ENCODE measurements at regions not wholly inside any gene's neighbourhood (a gene's known extent, or its start where the extent isn't known, plus 50 kb on each side); places are given as distances from the start of the nearest gene placed in this dataset.

DNA sequence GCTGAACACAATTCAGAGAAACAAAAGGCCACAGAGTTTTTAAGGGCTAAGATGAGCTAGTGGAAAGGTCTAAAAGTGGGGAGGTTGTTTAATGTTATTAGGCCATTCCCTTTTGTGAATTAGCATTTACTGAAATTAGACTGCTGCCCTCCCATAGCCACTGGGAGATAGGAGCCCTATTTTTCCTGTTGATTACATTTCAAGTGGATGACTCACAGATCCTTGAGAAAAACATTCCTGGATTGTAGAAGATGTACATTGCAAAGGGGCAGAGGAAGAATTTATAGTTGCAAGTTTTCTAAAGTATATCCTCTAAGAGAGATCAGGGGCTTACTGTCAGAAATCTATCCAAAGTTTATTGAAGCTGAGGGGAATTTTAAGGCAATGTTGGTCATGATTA, 367.1 kb upstream of the IZUMO3 start:
- Histone ChIP-seq H3K9ac (ENCODE audit: low read length) (no peak overlapping the region), H3K4me3 (ENCODE audit: low read length) (no peak overlapping the region), H3K4me2 (ENCODE audit: low read length) (no peak overlapping the region), H3K4me1 (ENCODE audit: low read length) (no peaks in the 10 kb centered on the region), H3K27ac (ENCODE audit: low read length) (no peak overlapping the region), H3K79me2 (ENCODE audit: low read length) (no peaks in the 10 kb centered on the region), H3K27me3 (ENCODE audit: low read depth, low read length) (no peaks in the 10 kb centered on the region), H4K20me1 (ENCODE audit: insufficient read depth, low read length) (no peaks in the 10 kb centered on the region), H2AFZ (ENCODE audit: low read depth, low read length) (no peak overlapping the region), H3K9me3 (ENCODE audit: insufficient read depth, low read length) (no peaks in the 10 kb centered on the region), H3K36me3 (replicated peaks; ENCODE audit: low read depth, low read length) (no peaks in the 10 kb centered on the region)
- TF ChIP-seq EZH2phosphoT487 (IDR thresholded peaks at IDR 0.05; ENCODE audit: low read depth) (no peak), CTCF (IDR thresholded peaks at IDR 0.05; ENCODE audit: low read depth, low read length) (no peak)

GRCh38 chr9:24901319-24901718, 355.6 kb upstream of the IZUMO3 start:
- no peaks in the 10 kb centered on the region for H3K79me2 ChIP-seq (ENCODE audit: low read length)
- no peak overlapping the region for H3K9ac ChIP-seq (ENCODE audit: low read length)
- H3K36me3 ChIP-seq (replicated peaks; ENCODE audit: low read depth, low read length): no peaks in the 10 kb centered on the region
- H4K20me1 ChIP-seq (ENCODE audit: insufficient read depth, low read length): no peaks in the 10 kb centered on the region
- TF ChIP-seq CTCF (IDR thresholded peaks at IDR 0.05; ENCODE audit: low read depth, low read length) (no peak), EZH2phosphoT487 (IDR thresholded peaks at IDR 0.05; ENCODE audit: low read depth) (no peak)
- H2AFZ ChIP-seq (ENCODE audit: low read depth, low read length): no peak overlapping the region
- no peaks in the 10 kb centered on the region for H3K4me1 ChIP-seq (ENCODE audit: low read length)
- no peak overlapping the region for H3K4me3 ChIP-seq (ENCODE audit: low read length)
- H3K27ac ChIP-seq (ENCODE audit: low read length): no peak overlapping the region
- no peak overlapping the region for H3K4me2 ChIP-seq (ENCODE audit: low read length)
- H3K9me3 ChIP-seq (ENCODE audit: insufficient read depth, low read length): no peaks in the 10 kb centered on the region
- no peaks in the 10 kb centered on the region for H3K27me3 ChIP-seq (ENCODE audit: low read depth, low read length)

DNA sequence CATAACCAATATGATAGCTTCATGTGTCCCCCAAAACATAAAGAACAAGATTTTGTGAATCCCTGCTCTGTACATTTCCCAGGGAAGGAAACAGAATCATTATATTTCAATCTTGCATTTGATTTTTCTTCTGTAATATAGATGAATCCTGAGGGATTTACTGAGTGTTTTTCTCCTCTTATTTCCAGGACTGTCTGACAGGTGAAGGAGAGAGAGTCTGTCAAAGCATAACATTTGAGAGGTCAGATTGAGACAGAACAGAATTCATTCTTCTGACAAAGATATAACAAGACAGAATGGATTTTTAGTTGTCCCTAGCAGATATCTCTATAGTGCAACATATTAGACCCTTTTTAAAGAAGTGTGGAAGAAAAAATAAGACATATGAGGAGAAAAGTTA, 354.5 kb upstream of the IZUMO3 start:
- Histone ChIP-seq H3K4me3 (ENCODE audit: low read length) (no peak overlapping the region), H3K4me1 (ENCODE audit: low read length) (no peaks in the 10 kb centered on the region), H3K4me2 (ENCODE audit: low read length) (no peak overlapping the region), H3K9me3 (ENCODE audit: insufficient read depth, low read length) (no peaks in the 10 kb centered on the region), H4K20me1 (ENCODE audit: insufficient read depth, low read length) (no peaks in the 10 kb centered on the region), H3K27me3 (ENCODE audit: low read depth, low read length) (no peaks in the 10 kb centered on the region), H3K79me2 (ENCODE audit: low read length) (no peaks in the 10 kb centered on the region), H3K36me3 (replicated peaks; ENCODE audit: low read depth, low read length) (no peaks in the 10 kb centered on the region), H2AFZ (ENCODE audit: low read depth, low read length) (no peak overlapping the region), H3K27ac (ENCODE audit: low read length) (no peak overlapping the region), H3K9ac (ENCODE audit: low read length) (no peak overlapping the region)
- TF ChIP-seq EZH2phosphoT487 (IDR thresholded peaks at IDR 0.05; ENCODE audit: low read depth) (no peak), CTCF (IDR thresholded peaks at IDR 0.05; ENCODE audit: low read depth, low read length) (no peak)

DNA sequence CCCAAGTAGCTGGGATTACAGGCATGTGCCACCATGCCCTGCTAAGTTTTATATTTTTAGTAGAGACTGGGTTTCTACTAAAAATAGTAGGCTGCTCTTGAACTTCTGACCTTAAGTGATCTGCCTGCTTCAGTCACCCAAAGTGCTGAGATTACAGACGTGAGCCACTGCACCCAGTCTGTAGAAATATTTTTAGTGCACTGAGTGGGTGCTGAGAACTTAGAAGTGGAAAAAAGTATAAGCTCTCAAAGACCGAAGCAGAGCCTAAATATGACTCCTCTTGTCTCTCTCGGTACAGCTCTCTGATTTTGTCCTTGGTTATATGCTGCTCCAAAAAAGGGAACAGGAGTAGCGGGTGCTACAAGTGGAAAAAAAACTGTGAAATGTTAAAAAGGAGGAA, 353.8 kb upstream of the IZUMO3 start:
- H3K4me1 ChIP-seq (ENCODE audit: low read length): no peaks in the 10 kb centered on the region
- no peaks in the 10 kb centered on the region for H4K20me1 ChIP-seq (ENCODE audit: insufficient read depth, low read length)
- no peaks in the 10 kb centered on the region for H3K9me3 ChIP-seq (ENCODE audit: insufficient read depth, low read length)
- H3K27ac ChIP-seq (ENCODE audit: low read length): no peak overlapping the region
- TF ChIP-seq EZH2phosphoT487 (IDR thresholded peaks at IDR 0.05; ENCODE audit: low read depth): no peak
- no peak for TF ChIP-seq CTCF (IDR thresholded peaks at IDR 0.05; ENCODE audit: low read depth, low read length)
- no peak overlapping the region for H3K4me3 ChIP-seq (ENCODE audit: low read length)
- no peaks in the 10 kb centered on the region for H3K79me2 ChIP-seq (ENCODE audit: low read length)
- H3K27me3 ChIP-seq (ENCODE audit: low read depth, low read length): no peaks in the 10 kb centered on the region
- H3K4me2 ChIP-seq (ENCODE audit: low read length): no peak overlapping the region
- H2AFZ ChIP-seq (ENCODE audit: low read depth, low read length): no peak overlapping the region
- no peak overlapping the region for H3K9ac ChIP-seq (ENCODE audit: low read length)
- no peaks in the 10 kb centered on the region for H3K36me3 ChIP-seq (replicated peaks; ENCODE audit: low read depth, low read length)

All from OCI-LY3 (cell line).